Stromal cell of bone marrow (primary cell): ENCODE measurements at regions not wholly inside any gene's neighbourhood (a gene's known extent, or its start where the extent isn't known, plus 50 kb on each side); places are given as distances from the start of the nearest gene placed in this dataset.

Experiments
- DNase-seq: peaks from one replicate; pipeline ENCODE4 v3.0.0-alpha.2; 2012; ENCODE audit warnings: low read depth

DNA sequence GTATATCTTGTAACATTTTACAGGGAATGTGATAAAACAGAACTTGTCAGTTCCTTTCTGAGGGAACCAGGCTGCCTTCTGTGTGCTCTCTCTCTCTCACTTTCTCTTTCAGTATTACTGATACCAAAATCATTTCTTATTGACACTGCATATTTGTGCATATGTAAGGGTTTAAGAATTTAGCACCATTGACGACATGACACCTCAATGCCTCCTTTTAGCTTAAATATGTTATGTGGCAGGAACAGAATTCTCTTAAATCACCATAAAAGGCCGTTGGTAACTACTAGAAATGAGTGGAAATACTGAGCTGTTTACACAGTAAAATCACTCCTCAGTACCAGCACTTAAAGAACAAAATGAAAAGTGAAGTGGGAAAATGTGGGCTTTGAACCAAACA lies 457.7 kb upstream of the SYT1 start:
- peak; percentile 8 for DNase-seq

DNA sequence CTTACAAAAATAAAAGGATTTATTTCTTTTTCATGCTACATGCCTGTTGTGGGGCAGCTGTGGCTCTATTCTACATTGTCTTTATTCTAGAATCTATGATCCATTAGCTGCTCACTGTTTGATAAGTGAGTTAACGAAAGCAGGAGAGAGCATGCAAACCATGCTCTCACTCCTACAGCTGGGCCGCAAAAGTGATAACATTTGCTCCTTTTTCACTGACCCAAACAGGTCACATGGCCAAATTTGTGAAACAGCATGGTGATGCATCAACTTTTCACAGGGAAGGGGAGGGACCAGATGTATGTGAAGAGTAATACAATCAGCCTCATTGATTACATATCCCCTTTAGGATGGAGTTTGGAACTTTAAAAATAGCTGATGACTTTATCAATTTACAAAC lies 456.9 kb upstream of the SYT1 start:
- DNase-seq, result no peak

DNA sequence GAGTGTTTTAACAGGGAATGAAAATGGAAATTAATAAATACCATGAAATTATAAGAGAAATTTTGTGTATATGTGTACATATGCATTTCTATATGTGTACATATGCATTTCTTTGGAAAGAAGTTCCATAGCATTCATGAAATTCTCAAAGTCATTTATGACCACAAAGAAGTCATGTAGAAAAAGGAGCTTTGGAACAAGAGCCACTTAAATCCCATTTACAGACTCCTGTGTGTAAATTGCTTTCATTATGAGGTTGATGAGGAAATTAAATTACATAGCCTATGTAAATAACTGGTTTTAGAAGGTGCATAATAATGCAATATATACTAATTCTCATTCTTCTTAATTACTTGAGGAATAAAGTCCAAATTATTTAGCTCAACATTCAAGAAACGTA lies 450.5 kb upstream of the SYT1 start:
- no peak for DNase-seq

DNA sequence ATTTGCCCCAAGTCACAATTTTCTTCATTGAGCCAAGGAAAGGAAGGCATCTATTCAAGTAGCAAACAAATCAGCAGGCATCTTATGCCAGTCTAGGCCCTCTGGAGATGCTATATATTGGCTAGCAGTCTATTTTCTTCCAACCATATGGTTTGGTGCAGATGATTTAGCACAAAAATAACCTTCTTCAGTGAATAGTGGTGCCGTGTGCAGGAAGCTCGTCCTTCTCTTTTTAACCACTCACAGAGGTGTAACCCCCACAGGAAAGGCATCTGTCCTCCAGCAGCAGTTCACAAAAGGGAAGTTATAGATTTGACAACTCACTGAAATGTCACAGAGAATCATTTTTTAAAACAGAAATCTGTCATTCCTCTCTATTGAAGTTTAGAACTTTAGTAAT lies 445.7 kb upstream of the SYT1 start:
- DNase-seq, result no peak

DNA sequence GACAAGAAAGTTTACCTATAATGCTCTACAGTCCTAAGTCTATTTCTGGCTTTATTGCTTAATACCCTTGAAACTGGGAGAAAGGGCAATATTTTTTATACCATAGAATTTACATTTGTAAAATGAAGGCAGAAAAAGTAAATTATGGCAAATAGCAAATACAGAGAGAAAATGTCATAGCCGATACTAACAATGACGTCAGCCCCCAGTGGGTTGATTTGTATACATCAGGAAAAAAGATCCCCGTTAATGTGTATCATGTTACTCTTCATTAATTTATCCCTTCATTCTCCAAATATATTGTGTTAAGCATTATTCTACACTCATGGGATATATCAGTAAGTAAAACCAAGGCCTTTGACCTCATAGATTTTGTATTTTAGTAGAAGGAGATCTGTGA lies 445.1 kb upstream of the SYT1 start:
- no peak for DNase-seq

DNA sequence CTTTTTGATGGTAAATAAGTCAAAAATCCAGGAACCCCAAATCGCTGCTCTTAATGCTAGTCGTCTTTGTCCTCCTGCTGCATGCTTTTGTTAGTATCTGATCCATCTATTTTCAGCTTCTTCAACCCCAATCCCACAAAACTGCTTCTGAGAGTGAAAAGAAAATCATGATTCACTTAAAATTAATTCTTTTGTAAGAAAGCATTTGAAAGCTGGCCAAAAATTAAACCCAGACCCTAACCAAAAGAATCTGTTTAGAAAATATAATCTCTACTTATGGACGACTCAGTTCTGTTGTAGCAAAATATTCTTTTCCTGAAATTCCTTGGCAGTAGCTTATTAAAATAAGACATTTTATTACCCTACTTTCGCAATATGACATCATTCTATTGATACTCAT lies 443.6 kb upstream of the SYT1 start:
- no peak for DNase-seq

DNA sequence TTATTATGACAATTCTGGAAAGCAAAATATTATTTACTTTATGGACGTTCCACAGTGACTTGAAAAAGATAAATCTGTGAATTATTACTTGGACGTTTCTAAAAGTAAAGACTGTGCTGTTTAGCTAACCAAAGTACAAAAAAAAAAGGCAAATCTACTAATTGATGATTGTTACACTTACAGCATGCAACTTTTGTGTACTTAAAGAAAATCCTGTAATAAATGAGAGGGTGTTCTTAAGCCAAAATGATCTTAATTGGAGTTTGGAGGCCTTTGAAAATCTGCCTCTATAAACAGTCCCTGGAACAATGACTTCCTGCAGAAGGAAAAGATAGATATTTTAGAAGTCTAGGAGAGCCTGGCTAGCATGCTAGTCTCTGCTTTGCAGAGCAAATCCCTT lies 434.0 kb upstream of the SYT1 start:
- DNase-seq, result no peak

DNA sequence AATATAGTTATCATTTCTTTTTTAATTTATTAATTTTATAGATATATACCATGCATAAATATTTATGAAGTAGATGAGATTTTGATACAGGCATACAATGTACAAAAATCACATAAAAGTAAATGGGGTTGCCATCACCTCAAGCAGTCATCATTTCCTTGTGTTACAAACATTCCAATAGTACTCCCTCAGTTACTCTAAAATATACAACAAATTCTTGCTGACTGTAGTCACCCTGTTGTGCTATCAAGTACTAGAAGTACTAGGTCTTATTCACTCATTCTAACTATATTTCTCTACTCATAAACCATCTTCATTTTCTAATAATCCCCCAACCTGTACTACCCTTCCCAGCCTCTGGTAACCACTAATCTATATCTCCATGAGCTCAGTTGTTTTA lies 432.6 kb upstream of the SYT1 start:
- DNase-seq, result no peak

DNA sequence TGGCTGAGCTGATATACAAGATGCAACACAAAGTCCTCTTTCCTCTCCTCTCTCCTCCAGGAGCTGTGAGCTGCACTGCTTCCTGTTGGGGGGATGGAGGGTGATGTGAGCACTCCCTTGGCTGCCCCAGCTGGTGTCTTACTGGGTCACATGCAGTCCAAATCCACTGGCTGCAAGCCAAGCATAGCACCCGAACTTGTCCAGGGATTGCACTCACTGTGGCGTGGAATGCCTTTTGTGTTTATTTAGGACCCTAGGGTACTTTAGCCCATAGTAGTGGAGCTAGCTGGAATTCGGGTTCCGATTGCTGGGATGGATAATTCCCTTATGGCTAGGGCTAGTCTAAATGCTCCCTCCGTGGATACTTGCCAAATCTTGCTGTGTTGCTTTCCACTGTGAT lies 424.9 kb upstream of the SYT1 start:
- no peak for DNase-seq

DNA sequence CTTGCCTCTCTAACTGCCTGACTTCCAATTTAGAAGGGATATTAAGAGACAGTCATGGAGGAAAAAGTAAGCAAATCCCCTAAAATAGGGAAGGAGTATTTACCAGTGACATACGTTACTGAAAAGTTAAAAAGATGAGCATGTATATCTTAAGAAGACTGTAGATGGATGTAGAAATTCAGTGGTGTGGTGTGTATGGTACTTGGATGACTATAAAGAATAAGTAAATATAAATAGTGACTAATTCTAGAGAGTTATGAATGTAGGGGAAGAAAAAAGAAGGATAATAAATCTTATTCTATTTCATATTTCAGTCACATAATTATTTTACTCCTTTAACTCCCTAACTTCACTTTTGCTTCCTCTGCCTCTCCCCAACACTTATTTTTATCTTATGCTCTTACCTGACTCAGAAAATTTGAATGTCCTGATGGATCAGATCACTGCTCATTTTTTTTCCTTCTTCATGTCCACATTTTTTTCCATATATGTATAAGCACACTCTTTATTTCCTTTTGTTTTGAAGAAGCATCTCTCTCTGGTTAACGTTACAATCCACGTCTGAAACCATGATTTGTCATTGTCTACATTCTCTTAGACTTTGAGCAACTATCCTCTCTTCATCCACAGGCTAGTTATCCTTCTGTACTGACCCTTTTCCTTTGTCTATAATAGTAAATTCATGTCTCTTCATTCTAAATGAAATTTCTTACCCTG lies 422.7 kb upstream of the SYT1 start:
- no peak for DNase-seq

DNA sequence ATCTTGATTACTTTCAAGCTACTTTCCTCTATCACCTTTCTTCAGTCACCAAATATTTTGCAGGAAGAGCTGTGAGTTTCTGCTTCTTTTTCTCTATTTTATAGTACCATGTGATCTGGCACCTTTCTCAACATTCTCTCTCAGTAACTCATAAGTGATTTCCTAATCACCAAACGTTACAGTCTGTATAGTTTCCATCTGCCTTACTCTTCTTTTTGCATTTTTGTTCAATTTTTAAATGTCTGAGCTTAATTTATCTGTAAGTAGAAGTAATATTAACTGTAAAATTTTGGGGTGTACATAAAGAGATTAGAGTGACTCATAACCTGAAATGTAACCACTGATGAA lies 422.1 kb upstream of the SYT1 start:
- peak; percentile 23 for DNase-seq

DNA sequence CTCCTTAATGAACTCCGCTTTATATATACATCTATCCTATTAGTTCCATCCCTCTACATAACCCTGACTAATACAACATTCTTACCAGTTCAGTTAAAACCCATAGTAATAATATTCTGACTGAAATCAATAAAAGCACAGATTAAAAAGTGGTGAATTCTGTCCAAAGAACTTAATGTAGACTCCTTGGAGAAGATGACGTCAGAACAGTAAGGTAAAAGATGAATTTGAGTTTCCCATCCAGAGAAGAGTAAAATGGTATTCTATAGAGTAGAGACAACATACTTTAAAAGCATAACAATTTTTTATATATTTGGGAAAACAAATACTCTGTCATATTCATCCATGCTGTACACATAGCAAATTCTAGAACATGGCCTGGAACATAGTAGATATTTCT lies 418.0 kb upstream of the SYT1 start:
- no peak for DNase-seq

DNA sequence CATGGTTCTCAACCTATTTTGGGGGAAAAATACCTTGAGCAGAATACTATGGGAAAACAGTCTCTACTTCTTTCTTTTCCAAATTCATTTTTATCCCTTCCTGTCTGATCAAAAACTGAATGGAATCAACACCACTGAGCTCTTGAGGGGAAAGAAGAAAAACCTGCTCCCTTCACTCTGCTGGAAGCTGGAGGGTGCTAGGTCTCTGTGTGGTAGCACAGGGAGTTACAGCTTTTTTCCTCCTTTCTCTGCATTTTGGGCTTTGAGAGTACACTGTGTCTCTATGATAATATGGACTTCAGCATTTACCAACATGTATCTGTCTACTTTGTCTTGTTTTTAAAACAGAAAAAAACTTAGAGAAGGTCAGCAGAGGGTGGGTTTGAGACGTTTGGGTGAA lies 417.2 kb upstream of the SYT1 start:
- no peak for DNase-seq

DNA sequence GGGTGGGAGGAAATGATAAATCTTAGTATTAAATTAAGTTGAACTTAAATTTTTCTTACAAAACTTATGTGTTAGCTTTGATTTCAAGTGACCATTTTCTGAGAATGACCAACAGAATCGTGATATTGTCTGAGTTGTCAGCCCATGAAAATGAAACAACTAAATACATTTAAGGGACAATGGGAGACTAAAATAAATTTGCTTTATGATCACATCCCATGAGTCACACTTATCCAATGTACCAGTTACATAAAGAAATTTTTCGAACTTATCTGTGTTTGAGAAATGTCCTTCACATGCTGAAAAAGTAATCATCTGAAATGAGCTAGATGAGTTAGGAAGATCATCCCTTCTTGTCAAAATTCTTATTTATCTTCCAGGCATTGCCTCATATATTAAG lies 415.9 kb upstream of the SYT1 start:
- DNase-seq, result no peak

DNA sequence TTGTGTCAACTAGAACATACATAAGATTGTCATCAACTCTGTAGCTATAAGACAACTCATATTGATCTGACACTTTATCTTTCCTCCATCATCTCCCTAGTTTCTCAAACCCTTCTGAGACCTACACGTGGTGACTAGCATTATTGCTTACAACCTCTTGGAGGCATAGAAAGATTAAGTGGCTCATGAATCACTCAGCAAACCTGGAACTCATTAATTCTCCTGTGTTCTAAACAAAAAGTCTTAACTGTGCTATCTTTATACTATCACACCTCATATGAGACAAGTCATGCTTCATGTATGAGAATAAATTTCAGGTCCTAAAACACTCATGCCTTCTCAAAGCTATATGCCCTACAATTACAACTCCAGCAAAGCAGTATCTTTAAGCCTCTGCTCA lies 408.6 kb upstream of the SYT1 start:
- DNase-seq, result no peak

DNA sequence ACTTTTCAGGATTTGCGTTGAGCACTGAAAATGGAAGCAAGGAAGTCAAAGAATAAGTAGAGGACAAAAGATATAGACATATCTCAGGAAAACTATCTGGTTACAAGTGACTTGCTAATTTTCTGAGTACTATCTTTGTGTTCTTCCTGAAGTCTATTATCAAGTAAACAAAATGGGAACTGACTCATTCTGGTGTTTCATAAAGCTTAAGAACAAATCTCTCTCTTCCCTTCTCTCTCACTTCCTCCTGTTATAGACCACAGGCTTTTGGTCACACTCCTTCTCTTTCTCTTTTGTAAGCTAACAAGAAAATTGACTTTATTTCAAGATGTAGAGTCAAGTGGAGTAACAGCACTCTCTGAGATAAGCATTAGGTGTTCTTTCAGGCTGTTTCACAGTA lies 406.6 kb upstream of the SYT1 start:
- DNase-seq, result no peak

DNA sequence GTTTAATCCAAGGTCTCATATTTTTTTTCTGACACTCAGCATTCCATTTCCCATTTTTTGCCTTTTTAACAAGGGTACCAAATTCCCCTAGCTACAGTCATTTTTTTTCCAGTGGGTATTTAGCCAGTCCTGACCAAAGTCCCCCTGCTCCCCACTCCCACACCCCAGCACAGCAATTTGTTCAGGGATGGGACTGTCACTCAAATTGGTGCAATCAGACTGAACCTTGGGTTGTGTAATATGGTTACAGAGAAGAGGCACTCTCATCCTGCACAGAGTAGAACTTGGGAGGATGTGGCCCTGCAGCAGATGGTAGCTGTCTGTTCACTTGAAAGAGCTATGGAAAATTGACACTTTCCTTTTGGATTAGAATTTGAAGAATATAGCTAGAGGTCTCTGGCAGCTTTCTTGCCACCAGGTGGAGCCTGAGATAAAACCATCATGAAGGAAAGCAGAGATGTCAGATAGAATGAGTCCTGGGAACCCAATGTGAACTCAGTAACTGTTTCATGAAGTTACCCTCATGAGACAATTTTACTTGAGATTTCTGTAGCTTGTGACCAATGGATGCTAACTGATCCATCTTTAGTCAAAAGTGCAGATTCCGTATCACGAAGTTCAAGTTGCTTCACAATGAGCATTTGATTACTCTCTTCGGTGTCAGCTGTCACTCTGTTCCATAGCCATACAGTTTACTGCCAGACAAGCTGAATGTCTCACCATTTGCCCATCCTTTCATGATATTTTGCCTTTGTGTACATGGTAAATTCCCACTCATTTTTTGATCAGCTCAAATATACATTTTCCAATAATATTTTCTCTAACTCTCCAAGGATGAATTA lies 394.0 kb upstream of the SYT1 start:
- peak; percentile 21 for DNase-seq

DNA sequence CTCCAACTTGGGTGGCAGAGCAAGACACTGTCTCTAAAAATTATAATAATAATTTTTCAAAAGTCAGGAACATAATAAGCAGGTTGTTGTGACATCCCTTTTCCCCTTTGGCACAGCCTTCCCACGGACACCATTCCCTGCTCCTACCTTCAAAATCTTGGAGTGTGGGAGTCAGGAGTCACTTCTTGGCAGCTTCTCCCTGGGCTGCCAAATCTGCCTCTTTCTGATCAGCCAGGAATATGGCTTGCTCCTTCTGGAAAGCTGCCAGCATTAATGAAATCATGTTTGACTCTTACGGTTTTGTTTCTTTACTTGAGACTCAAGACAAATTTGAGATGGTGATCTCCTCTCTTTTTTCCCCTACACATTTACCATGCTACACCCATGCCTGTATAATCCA lies 391.4 kb upstream of the SYT1 start:
- peak; percentile 17 for DNase-seq

DNA sequence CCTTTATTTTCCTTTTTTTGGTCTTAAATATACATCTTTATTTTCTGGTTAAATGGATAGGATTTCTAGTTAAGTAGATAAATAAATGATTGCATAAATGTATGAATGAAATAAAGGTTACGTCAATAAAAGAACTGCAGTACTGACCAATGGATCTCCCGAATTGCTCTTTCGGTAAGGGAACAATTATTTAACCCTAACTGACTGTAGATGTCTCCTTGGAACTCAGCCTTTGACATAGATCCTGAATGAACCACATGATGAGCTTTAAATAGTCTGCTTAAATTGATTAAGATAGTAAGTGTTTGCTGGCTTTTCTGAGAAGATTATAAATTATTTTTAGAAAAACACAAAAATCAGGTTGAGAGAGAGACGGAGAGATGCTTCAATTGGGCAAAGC lies 391.0 kb upstream of the SYT1 start:
- no peak for DNase-seq

DNA sequence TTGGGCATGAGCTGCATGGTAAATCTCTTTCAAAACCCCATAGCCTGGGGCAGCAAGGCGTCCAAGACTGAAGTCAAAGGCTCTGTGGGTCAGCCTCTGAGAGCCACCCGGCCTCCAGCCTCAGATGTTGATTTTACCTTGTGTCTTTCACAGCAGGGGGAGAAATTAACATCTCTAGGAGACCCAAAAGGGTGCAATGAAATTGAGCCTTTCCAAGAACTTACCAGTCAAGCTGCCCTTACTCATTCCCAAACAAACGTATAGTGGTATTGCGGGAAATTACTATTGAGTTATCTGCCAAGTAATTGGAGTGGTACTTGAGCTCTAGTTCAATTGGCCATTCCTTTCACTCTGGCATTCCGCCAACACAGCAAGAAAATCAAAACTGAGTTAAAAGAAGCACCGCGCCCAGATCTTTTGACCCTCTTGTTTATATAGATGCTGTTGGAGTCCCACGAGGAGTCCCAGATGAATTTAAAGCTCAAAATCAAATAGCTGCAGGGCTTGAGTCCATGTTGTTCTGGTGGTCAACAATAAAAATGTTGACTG lies 380.7 kb upstream of the SYT1 start:
- no peak for DNase-seq

DNA sequence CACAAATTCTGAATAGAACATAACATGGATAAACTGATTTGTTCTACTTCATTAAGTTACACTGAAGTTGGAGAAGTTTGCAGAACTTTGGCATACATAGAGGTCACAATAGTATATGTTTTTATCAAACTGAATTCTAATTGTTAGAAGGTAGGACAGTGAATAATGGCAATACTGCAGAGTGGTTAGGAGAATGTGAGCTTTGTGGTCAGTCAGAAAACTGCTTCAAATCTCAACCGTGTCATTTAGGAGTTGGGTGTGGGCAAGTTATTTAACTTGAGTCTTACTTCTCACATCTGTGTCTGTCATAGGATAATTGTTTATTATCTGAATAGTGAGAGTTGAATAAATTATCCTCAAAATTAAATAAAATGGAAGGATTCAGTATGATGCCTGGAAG lies 374.6 kb upstream of the SYT1 start:
- DNase-seq, result no peak

DNA sequence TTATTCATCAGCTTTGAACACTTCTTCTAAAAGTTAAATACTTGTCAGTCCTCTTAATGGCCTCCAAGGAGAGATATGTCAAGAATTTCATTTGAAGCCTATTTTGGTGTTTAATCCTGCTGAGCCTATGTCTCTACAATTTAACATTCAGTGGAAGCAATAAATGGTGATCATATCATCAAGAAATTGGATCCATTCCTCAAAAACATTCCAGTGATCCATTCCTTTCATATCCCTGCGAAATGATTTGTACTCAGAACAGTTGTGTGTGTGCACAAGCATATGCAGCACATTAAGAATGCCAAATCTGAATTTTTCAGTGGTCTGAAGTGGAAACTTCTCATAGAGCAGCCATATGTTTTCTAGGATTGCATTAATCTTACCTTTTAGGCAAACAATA lies 373.7 kb upstream of the SYT1 start:
- DNase-seq, result no peak

DNA sequence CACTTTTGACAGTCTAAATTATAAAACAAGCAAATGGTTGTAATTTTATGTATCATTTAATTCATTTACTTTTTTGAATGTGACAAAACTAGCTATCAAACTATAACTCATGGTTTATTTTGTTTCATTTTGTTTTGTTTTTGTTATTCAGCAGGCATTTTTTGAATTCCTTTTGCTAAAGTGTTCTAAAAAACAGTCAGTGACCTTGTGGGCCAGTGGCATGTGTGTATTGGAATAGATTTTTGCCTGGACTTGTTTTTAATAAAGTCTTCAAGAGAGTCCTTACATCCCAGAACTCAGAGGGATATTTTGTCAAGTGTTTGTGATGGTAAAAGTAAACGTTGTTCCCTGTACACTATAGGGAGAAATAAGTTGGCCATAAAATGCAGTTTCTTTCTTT lies 369.7 kb upstream of the SYT1 start:
- DNase-seq, result no peak

DNA sequence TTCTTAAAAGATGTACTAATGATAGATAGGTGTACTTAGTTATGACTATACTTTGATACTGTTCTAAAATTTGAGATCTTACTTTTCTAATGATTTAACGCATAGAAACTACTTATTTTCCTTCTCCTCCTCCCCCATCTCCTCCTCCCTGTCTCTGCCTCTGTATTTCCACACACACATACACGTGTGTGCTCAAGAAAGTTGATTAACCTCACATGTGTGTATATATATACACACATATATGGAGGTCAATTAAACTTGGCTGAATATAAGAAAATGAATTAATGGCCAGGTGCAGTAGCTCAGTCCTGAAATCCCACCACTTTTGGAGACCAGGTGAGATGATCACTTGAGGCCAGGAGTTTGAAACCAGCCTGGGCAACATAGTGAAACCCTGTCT lies 362.7 kb upstream of the SYT1 start:
- DNase-seq, result no peak
